ENCODE measurements at regions not wholly inside any gene's neighbourhood (a gene's known extent, or its start where the extent isn't known, plus 50 kb on each side); places are given as distances from the start of the nearest gene placed in this dataset.

- Histone ChIP-seq H3K27me3 (ENCODE audit: control insufficient read depth, extremely low read depth, insufficient read depth, low read length) (no peaks in the 10 kb centered on the region), H4K20me1 (ENCODE audit: control insufficient read depth, extremely low read depth, insufficient read depth, low read length) (no peaks in the 10 kb centered on the region)
- dilution Hi-C loops (cut with MboI; ENCODE audit: extremely low pct_ligation_motif_present, low sequenced_read_pairs): no loop called here
Measured at GRCh38 chr9:118455788-118456187, 751.6 kb downstream of the TLR4 start.

GRCh38 chr9:118457171-118458000, 753.2 kb downstream of the TLR4 start:
- no peaks in the 10 kb centered on the region for H3K36me3 ChIP-seq (ENCODE audit: control insufficient read depth in 2 of 2, extremely low read depth in 1 of 2, insufficient read depth in 2 of 2, low read length in 2 of 2)
- no peaks in the 10 kb centered on the region for H3K9me3 ChIP-seq (ENCODE audit: control insufficient read depth, low read depth, low read length)
- H3K9ac ChIP-seq (ENCODE audit: control insufficient read depth, extremely low read depth, insufficient read depth, low read length): no peak overlapping the region
- H4K20me1 ChIP-seq (ENCODE audit: control insufficient read depth, extremely low read depth, insufficient read depth, low read length): no peaks in the 10 kb centered on the region
- H3K79me2 ChIP-seq (ENCODE audit: control insufficient read depth, insufficient read depth, low read length): no peaks in the 10 kb centered on the region
- no peak overlapping the region for H2AFZ ChIP-seq (ENCODE audit: control insufficient read depth, low read length)
- H3K27me3 ChIP-seq (ENCODE audit: control insufficient read depth, extremely low read depth, insufficient read depth, low read length): no peaks in the 10 kb centered on the region
- H3K4me2 ChIP-seq (ENCODE audit: control insufficient read depth, extremely low read depth, insufficient read depth, low read depth, low read length): no peak overlapping the region
- H3K27ac ChIP-seq (ENCODE audit: control insufficient read depth, insufficient read depth, low read length): no peak overlapping the region
- no peak for DNase-seq (ENCODE audit: low read depth, low spot score)
- H3K4me3 ChIP-seq (ENCODE audit: control insufficient read depth in 2 of 3, extremely low read depth in 1 of 3, insufficient read depth in 2 of 3, low read depth in 1 of 3, low read length in 3 of 3): no peak overlapping the region
- dilution Hi-C loops (cut with MboI; ENCODE audit: extremely low pct_ligation_motif_present, low sequenced_read_pairs): no loop called here
- H3K9me1 ChIP-seq (ENCODE audit: control insufficient read depth, extremely low read depth, insufficient read depth, low read length): no peaks in the 10 kb centered on the region
- FAIRE-seq: no peak
- TF ChIP-seq EZH2 (IDR thresholded peaks at IDR 0.05; ENCODE audit: low read length) (no peak), CTCF (optimal IDR thresholded peaks at IDR 0.05 in 1 of 3, IDR thresholded peaks at IDR 0.05 in 1 of 3, conservative IDR thresholded peaks at IDR 0.05 in 1 of 3; ENCODE audit: extremely low read depth in 1 of 3, insufficient read depth in 2 of 3, low read length in 3 of 3) (no peak)
- H3K4me1 ChIP-seq (ENCODE audit: control insufficient read depth, extremely low read depth, insufficient read depth, low read length): no peaks in the 10 kb centered on the region

More at GRCh38 chr9:118455788-118456187, 751.6 kb downstream of the TLR4 start:
- TF ChIP-seq EZH2 (IDR thresholded peaks at IDR 0.05; ENCODE audit: low read length) (no peak), CTCF (optimal IDR thresholded peaks at IDR 0.05 in 1 of 3, IDR thresholded peaks at IDR 0.05 in 1 of 3, conservative IDR thresholded peaks at IDR 0.05 in 1 of 3; ENCODE audit: extremely low read depth in 1 of 3, insufficient read depth in 2 of 3, low read length in 3 of 3) (no peak)
- H3K79me2 ChIP-seq (ENCODE audit: control insufficient read depth, insufficient read depth, low read length): no peaks in the 10 kb centered on the region
- H2AFZ ChIP-seq (ENCODE audit: control insufficient read depth, low read length): no peak overlapping the region
- no peaks in the 10 kb centered on the region for H3K36me3 ChIP-seq (ENCODE audit: control insufficient read depth in 2 of 2, extremely low read depth in 1 of 2, insufficient read depth in 2 of 2, low read length in 2 of 2)
- H3K27ac ChIP-seq (ENCODE audit: control insufficient read depth, insufficient read depth, low read length): no peak overlapping the region
- H3K4me3 ChIP-seq (ENCODE audit: control insufficient read depth in 2 of 3, extremely low read depth in 1 of 3, insufficient read depth in 2 of 3, low read depth in 1 of 3, low read length in 3 of 3): no peak overlapping the region
- DNase-seq (ENCODE audit: low read depth, low spot score) (no peak), FAIRE-seq (no peak)
- no peaks in the 10 kb centered on the region for H3K9me3 ChIP-seq (ENCODE audit: control insufficient read depth, low read depth, low read length)
- no peaks in the 10 kb centered on the region for H3K4me1 ChIP-seq (ENCODE audit: control insufficient read depth, extremely low read depth, insufficient read depth, low read length)
- H3K9me1 ChIP-seq (ENCODE audit: control insufficient read depth, extremely low read depth, insufficient read depth, low read length): no peaks in the 10 kb centered on the region
- no peak overlapping the region for H3K9ac ChIP-seq (ENCODE audit: control insufficient read depth, extremely low read depth, insufficient read depth, low read length)
- no peak overlapping the region for H3K4me2 ChIP-seq (ENCODE audit: control insufficient read depth, extremely low read depth, insufficient read depth, low read depth, low read length)
